HG03439 (cell line): ENCODE measurements at regions not wholly inside any gene's neighbourhood (a gene's known extent, or its start where the extent isn't known, plus 50 kb on each side); places are given as distances from the start of the nearest gene placed in this dataset.
"Not testable (repeated sequence)": the region's sequence is repeated elsewhere in the genome, so short reads cannot be mapped to it uniquely, and the experiment has no call there.

Experiments
- ATAC-seq: cut with Tn5 transposase; IDR thresholded peaks from one replicate; pipeline ENCODE4 v1.9.1; 2021; ENCODE audit warnings: mild to moderate bottlenecking, moderate library complexity; ENCODE audit not compliant: unreplicated experiment

GRCh38 chr9:22508354-22508753 lies 61.7 kb downstream of the DMRTA1 start:
- ATAC-seq = not testable (repeated sequence)

- ATAC-seq = no peak
Measured at GRCh38 chr9:22508790-22509189, 62.2 kb downstream of the DMRTA1 start.

- ATAC-seq = no peak
Measured at GRCh38 chr9:22512495-22512894, 65.9 kb downstream of the DMRTA1 start.

- no peak for ATAC-seq
Measured at GRCh38 chr9:22514871-22515270, 68.2 kb downstream of the DMRTA1 start.

- ATAC-seq = no peak
Measured at GRCh38 chr9:22522206-22522740, 75.6 kb downstream of the DMRTA1 start.

- ATAC-seq = no peak
Measured at GRCh38 chr9:22528485-22528884, 81.9 kb downstream of the DMRTA1 start.

- ATAC-seq = no peak
Measured at GRCh38 chr9:22529426-22530199, 83.0 kb downstream of the DMRTA1 start.

GRCh38 chr9:22535780-22536179 lies 89.2 kb downstream of the DMRTA1 start:
- ATAC-seq = no peak

GRCh38 chr9:22537721-22538120 lies 91.1 kb downstream of the DMRTA1 start:
- ATAC-seq = no peak

- ATAC-seq = no peak
Measured at GRCh38 chr9:22548625-22549024, 102.0 kb downstream of the DMRTA1 start.

- no peak for ATAC-seq
Measured at GRCh38 chr9:22574740-22575139, 128.1 kb downstream of the DMRTA1 start.

GRCh38 chr9:22580788-22581187 lies 134.2 kb downstream of the DMRTA1 start:
- ATAC-seq = no peak

GRCh38 chr9:22582221-22582620 lies 135.6 kb downstream of the DMRTA1 start:
- ATAC-seq = no peak

GRCh38 chr9:22588918-22589317 lies 142.3 kb downstream of the DMRTA1 start:
- ATAC-seq = no peak

GRCh38 chr9:22590336-22591033 lies 143.9 kb downstream of the DMRTA1 start:
- ATAC-seq = no peak

GRCh38 chr9:22595805-22596204 lies 149.2 kb downstream of the DMRTA1 start:
- ATAC-seq = no peak

- no peak for ATAC-seq
Measured at GRCh38 chr9:22617156-22617555, 170.5 kb downstream of the DMRTA1 start.

- no peak for ATAC-seq
Measured at GRCh38 chr9:22622815-22623214, 176.2 kb downstream of the DMRTA1 start.

- no peak for ATAC-seq
Measured at GRCh38 chr9:22623236-22623635, 176.6 kb downstream of the DMRTA1 start.

GRCh38 chr9:22625540-22625939 lies 178.9 kb downstream of the DMRTA1 start:
- ATAC-seq = no peak

- ATAC-seq = no peak
Measured at GRCh38 chr9:22643541-22643940, 196.9 kb downstream of the DMRTA1 start.

- no peak for ATAC-seq
Measured at GRCh38 chr9:22645893-22646292, 199.3 kb downstream of the DMRTA1 start.
